ENCODE measurements at regions not wholly inside any gene's neighbourhood (a gene's known extent, or its start where the extent isn't known, plus 50 kb on each side); places are given as distances from the start of the nearest gene placed in this dataset.
A peak's percentile ranks its signal among the peaks of the same experiment; 100 is the strongest.
"Not testable (repeated sequence)": the region's sequence is repeated elsewhere in the genome, so short reads cannot be mapped to it uniquely, and the experiment has no call there.

GRCh38 chr1:109857702-109858101, 52.9 kb upstream of the CSF1 start:
- not testable (repeated sequence) for H3K9me3 Mint-ChIP-seq, H3K4me3 Mint-ChIP-seq, ATAC-seq, H3K27ac Mint-ChIP-seq, H3K36me3 Mint-ChIP-seq, H3K4me1 Mint-ChIP-seq
- H3K27me3 Mint-ChIP-seq: peaks cover 33% of the 10 kb centered on the region

- H3K4me1 Mint-ChIP-seq, H3K9me3 Mint-ChIP-seq, ATAC-seq, H3K27ac Mint-ChIP-seq, H3K36me3 Mint-ChIP-seq, H3K4me3 Mint-ChIP-seq: not testable (repeated sequence)
- H3K27me3 Mint-ChIP-seq: peaks cover 45% of the 10 kb centered on the region
Observed at GRCh38 chr1:109855986-109856385, 54.7 kb upstream of the CSF1 start.

- not testable (repeated sequence) for H3K4me3 Mint-ChIP-seq, ATAC-seq, H3K36me3 Mint-ChIP-seq, H3K4me1 Mint-ChIP-seq, H3K9me3 Mint-ChIP-seq, H3K27ac Mint-ChIP-seq
- peaks cover 28% of the 10 kb centered on the region for H3K27me3 Mint-ChIP-seq
Observed at GRCh38 chr1:109853972-109854371, 56.7 kb upstream of the CSF1 start.

- H3K27me3 Mint-ChIP-seq: peaks cover 17% of the 10 kb centered on the region
- not testable (repeated sequence) for ATAC-seq
Observed at GRCh38 chr1:109852221-109853015, 58.2 kb upstream of the CSF1 start.

GRCh38 chr1:109850827-109851226, 59.8 kb upstream of the CSF1 start:
- Mint-ChIP-seq H3K27ac (no peak overlapping the region), H3K4me1 (no peaks in the 10 kb centered on the region), H3K36me3 (no peaks in the 10 kb centered on the region), H3K4me3 (no peak overlapping the region), H3K27me3 (peaks cover 17% of the 10 kb centered on the region), H3K9me3 (no peaks in the 10 kb centered on the region)
- no peak for ATAC-seq

More at GRCh38 chr1:109852221-109853015, 58.2 kb upstream of the CSF1 start:
- H3K36me3 Mint-ChIP-seq, H3K4me1 Mint-ChIP-seq, H3K9me3 Mint-ChIP-seq, H3K27ac Mint-ChIP-seq: not testable (repeated sequence)
- peak overlapping the region; percentile 28 for H3K4me3 Mint-ChIP-seq

- H3K27ac Mint-ChIP-seq: no peak overlapping the region
- no peaks in the 10 kb centered on the region for H3K36me3 Mint-ChIP-seq
- no peaks in the 10 kb centered on the region for H3K4me1 Mint-ChIP-seq
- peaks cover 17% of the 10 kb centered on the region for H3K27me3 Mint-ChIP-seq
- H3K4me3 Mint-ChIP-seq: no peak overlapping the region
- no peak for ATAC-seq
- H3K9me3 Mint-ChIP-seq: no peaks in the 10 kb centered on the region
Observed at GRCh38 chr1:109850194-109850593, 60.5 kb upstream of the CSF1 start.

GRCh38 chr1:109849655-109850054, 61.0 kb upstream of the CSF1 start:
- Mint-ChIP-seq H3K4me1 (no peaks in the 10 kb centered on the region), H3K27me3 (peaks cover 17% of the 10 kb centered on the region), H3K4me3 (no peak overlapping the region), H3K36me3 (no peaks in the 10 kb centered on the region), H3K9me3 (no peaks in the 10 kb centered on the region), H3K27ac (no peak overlapping the region)
- ATAC-seq: no peak

- peaks cover 7% of the 10 kb centered on the region for H3K27me3 Mint-ChIP-seq
- no peaks in the 10 kb centered on the region for H3K4me1 Mint-ChIP-seq
- no peak overlapping the region for H3K4me3 Mint-ChIP-seq
- H3K27ac Mint-ChIP-seq: no peak overlapping the region
- H3K9me3 Mint-ChIP-seq: no peaks in the 10 kb centered on the region
- ATAC-seq: no peak
- no peaks in the 10 kb centered on the region for H3K36me3 Mint-ChIP-seq
Observed at GRCh38 chr1:109847251-109847650, 63.4 kb upstream of the CSF1 start.

GRCh38 chr1:109846846-109847245, 63.8 kb upstream of the CSF1 start:
- Mint-ChIP-seq H3K36me3 (no peaks in the 10 kb centered on the region), H3K4me3 (no peak overlapping the region), H3K27ac (no peak overlapping the region), H3K27me3 (peaks cover 3% of the 10 kb centered on the region), H3K9me3 (no peaks in the 10 kb centered on the region), H3K4me1 (no peaks in the 10 kb centered on the region)
- no peak for ATAC-seq

- H3K9me3 Mint-ChIP-seq: no peaks in the 10 kb centered on the region
- H3K36me3 Mint-ChIP-seq: no peaks in the 10 kb centered on the region
- no peaks in the 10 kb centered on the region for H3K27me3 Mint-ChIP-seq
- H3K4me3 Mint-ChIP-seq: no peak overlapping the region
- ATAC-seq: no peak
- no peak overlapping the region for H3K27ac Mint-ChIP-seq
- H3K4me1 Mint-ChIP-seq: no peaks in the 10 kb centered on the region
Observed at GRCh38 chr1:109846162-109846561, 64.5 kb upstream of the CSF1 start.

GRCh38 chr1:109845658-109846057, 65.0 kb upstream of the CSF1 start:
- Mint-ChIP-seq H3K4me3 (no peak overlapping the region), H3K9me3 (no peaks in the 10 kb centered on the region), H3K4me1 (no peaks in the 10 kb centered on the region), H3K36me3 (no peaks in the 10 kb centered on the region), H3K27me3 (no peaks in the 10 kb centered on the region), H3K27ac (no peak overlapping the region)
- ATAC-seq: no peak

GRCh38 chr1:109844609-109845008, 66.0 kb upstream of the CSF1 start:
- no peak overlapping the region for H3K4me3 Mint-ChIP-seq
- no peaks in the 10 kb centered on the region for H3K4me1 Mint-ChIP-seq
- no peaks in the 10 kb centered on the region for H3K9me3 Mint-ChIP-seq
- H3K36me3 Mint-ChIP-seq: no peaks in the 10 kb centered on the region
- H3K27me3 Mint-ChIP-seq: no peaks in the 10 kb centered on the region
- no peak for ATAC-seq
- no peak overlapping the region for H3K27ac Mint-ChIP-seq

- ATAC-seq: no peak
- peaks cover 3% of the 10 kb centered on the region for H3K9me3 Mint-ChIP-seq
- peaks cover 6% of the 10 kb centered on the region for H3K36me3 Mint-ChIP-seq
- no peaks in the 10 kb centered on the region for H3K27me3 Mint-ChIP-seq
- no peak overlapping the region for H3K27ac Mint-ChIP-seq
- H3K4me1 Mint-ChIP-seq: no peaks in the 10 kb centered on the region
- no peak overlapping the region for H3K4me3 Mint-ChIP-seq
Observed at GRCh38 chr1:109840011-109840629, 70.5 kb upstream of the CSF1 start.

GRCh38 chr1:109839276-109839675, 71.4 kb upstream of the CSF1 start:
- not testable (repeated sequence) for H3K27me3 Mint-ChIP-seq, H3K9me3 Mint-ChIP-seq, H3K4me1 Mint-ChIP-seq, H3K27ac Mint-ChIP-seq, H3K36me3 Mint-ChIP-seq, H3K4me3 Mint-ChIP-seq, ATAC-seq

- Mint-ChIP-seq H3K27ac (no peak overlapping the region), H3K36me3 (peaks cover 6% of the 10 kb centered on the region), H3K9me3 (peaks cover 3% of the 10 kb centered on the region), H3K4me3 (no peak overlapping the region), H3K27me3 (no peaks in the 10 kb centered on the region), H3K4me1 (no peaks in the 10 kb centered on the region)
- no peak for ATAC-seq
Observed at GRCh38 chr1:109838838-109839240, 71.8 kb upstream of the CSF1 start.

GRCh38 chr1:109837852-109838570, 72.6 kb upstream of the CSF1 start:
- Mint-ChIP-seq H3K9me3 (peaks cover 3% of the 10 kb centered on the region), H3K27me3 (no peaks in the 10 kb centered on the region), H3K4me1 (no peaks in the 10 kb centered on the region), H3K27ac (no peak overlapping the region), H3K36me3 (peaks cover 6% of the 10 kb centered on the region), H3K4me3 (no peak overlapping the region)
- no peak for ATAC-seq

All from stimulated activated memory B cell treated with anti-CD40 and anti-IgM and Interleukin-4, amounts not matched to agents 10 μg/mL and 1 μg/mL and 100 μg/mL, for 72 hours (primary cell).